Neuron (in vitro differentiated cells): ENCODE measurements at regions not wholly inside any gene's neighbourhood (a gene's known extent, or its start where the extent isn't known, plus 50 kb on each side); places are given as distances from the start of the nearest gene placed in this dataset.
"Not testable (repeated sequence)": the region's sequence is repeated elsewhere in the genome, so short reads cannot be mapped to it uniquely, and the experiment has no call there.

Experiments
- H2AFZ ChIP-seq: one replicate; pipeline ENCODE4 v1.6.1; 2013; ENCODE audit warnings: low read depth, mild to moderate bottlenecking, inconsistent platforms, low read length, moderate library complexity
- H3K27me3 ChIP-seq: one replicate; pipeline ENCODE4 v1.6.1; 2013; ENCODE audit warnings: low read length; ENCODE audit not compliant: insufficient read depth
- H3K36me3 ChIP-seq: one replicate; pipeline ENCODE4 v1.6.1; 2013; ENCODE audit warnings: low read length; ENCODE audit not compliant: insufficient read depth
- H3K4me1 ChIP-seq: one replicate; pipeline ENCODE4 v1.6.1; 2013; ENCODE audit warnings: low read length; ENCODE audit not compliant: insufficient read depth
- H3K4me3 ChIP-seq: 2 replicates; pipeline ENCODE4 v1.5.1; 2013; ENCODE audit warnings: mild to moderate bottlenecking, low read length, moderate library complexity
- H3K9me3 ChIP-seq: one replicate; pipeline ENCODE4 v1.6.1; 2013; ENCODE audit warnings: low read length

DNA sequence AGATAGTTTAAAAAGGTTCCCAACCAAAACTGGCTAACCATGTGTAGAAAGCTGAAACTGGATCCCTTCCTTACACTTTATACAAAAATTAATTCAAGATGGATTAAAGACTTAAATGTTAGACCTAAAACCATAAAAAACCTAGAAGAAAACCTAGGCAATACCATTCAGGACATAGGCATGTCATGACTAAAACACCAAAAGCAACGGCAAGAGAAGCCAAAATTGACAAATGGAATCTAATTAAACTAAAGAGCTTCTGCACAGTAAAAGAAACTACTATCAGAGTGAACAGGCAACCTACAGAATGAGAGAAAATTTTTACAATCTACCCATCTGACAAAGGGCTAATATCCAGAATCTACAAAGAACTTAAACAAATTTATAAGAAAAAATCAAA, 379.1 kb upstream of the PIK3R1 start:
- not testable (repeated sequence) for H3K4me3 ChIP-seq, H2AFZ ChIP-seq

GRCh38 chr5:67831048-67831447, 384.5 kb upstream of the PIK3R1 start:
- Histone ChIP-seq H3K4me1 (peaks cover 13% of the 10 kb centered on the region), H3K9me3 (no peaks in the 10 kb centered on the region), H3K36me3 (no peaks in the 10 kb centered on the region), H3K4me3 (no peak overlapping the region), H2AFZ (no peak overlapping the region), H3K27me3 (no peaks in the 10 kb centered on the region)

More for the DNA sequence above, 379.1 kb upstream of the PIK3R1 start:
- H3K9me3 ChIP-seq, H3K4me1 ChIP-seq, H3K27me3 ChIP-seq, H3K36me3 ChIP-seq: not testable (repeated sequence)

DNA sequence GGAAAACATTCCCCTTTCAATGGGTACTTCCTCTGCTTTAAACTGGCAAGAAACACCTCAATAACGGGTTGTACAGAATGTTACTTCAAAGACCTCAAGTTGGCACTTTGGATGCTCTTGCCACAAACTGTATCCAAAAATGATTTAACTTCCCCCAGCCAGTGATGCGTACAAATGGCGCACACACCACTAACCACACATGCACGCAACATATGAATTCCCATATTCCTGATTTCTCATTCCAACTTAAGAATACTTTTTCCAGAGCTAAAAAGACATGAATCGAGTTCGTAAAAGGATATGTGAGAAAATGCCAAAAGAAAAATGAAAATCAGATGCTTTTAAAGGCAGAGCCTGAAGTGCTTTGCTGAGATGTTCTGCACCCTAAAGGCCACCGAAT, 388.0 kb upstream of the PIK3R1 start:
- Histone ChIP-seq H3K4me1 (peaks cover 13% of the 10 kb centered on the region), H3K9me3 (no peaks in the 10 kb centered on the region), H3K4me3 (no peak overlapping the region), H3K36me3 (no peaks in the 10 kb centered on the region), H2AFZ (no peak overlapping the region), H3K27me3 (no peaks in the 10 kb centered on the region)

- Histone ChIP-seq H3K4me1 (peaks cover 5% of the 10 kb centered on the region), H3K27me3 (no peaks in the 10 kb centered on the region), H2AFZ (no peak overlapping the region), H3K9me3 (no peaks in the 10 kb centered on the region), H3K4me3 (no peak overlapping the region), H3K36me3 (no peaks in the 10 kb centered on the region)
Measured at GRCh38 chr5:67824852-67825251, 390.7 kb upstream of the PIK3R1 start.

- Histone ChIP-seq H3K4me3 (no peak overlapping the region), H3K36me3 (no peaks in the 10 kb centered on the region), H2AFZ (no peak overlapping the region), H3K4me1 (no peaks in the 10 kb centered on the region), H3K27me3 (no peaks in the 10 kb centered on the region), H3K9me3 (no peaks in the 10 kb centered on the region)
Measured at GRCh38 chr5:67817652-67818051, 397.9 kb upstream of the PIK3R1 start.

DNA sequence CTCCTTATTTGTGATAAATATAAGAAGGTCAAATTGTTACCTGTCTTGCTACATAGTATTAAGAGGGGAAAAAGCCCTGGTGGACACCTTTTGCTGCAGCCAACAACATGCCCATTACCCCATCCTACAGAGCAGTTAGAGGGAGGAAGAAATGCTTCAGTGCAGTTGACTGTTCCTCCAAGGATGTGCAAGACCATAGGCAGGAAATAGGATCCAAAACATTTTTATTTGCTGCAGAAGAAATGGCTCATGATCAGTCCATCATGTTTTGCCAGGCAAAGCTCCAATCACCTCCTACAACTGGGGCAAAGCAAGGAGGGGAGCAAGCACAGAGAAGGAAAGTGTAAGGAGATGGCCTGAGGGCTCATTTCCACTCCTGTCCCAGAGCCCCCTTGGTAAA, 399.1 kb upstream of the PIK3R1 start:
- Histone ChIP-seq H3K9me3 (no peaks in the 10 kb centered on the region), H3K4me1 (no peaks in the 10 kb centered on the region), H3K36me3 (no peaks in the 10 kb centered on the region), H3K4me3 (no peak overlapping the region), H3K27me3 (no peaks in the 10 kb centered on the region), H2AFZ (no peak overlapping the region)

- H3K4me1 ChIP-seq: no peaks in the 10 kb centered on the region
- no peak overlapping the region for H2AFZ ChIP-seq
- no peaks in the 10 kb centered on the region for H3K27me3 ChIP-seq
- H3K4me3 ChIP-seq: no peak overlapping the region
- no peaks in the 10 kb centered on the region for H3K9me3 ChIP-seq
- no peaks in the 10 kb centered on the region for H3K36me3 ChIP-seq
Measured at GRCh38 chr5:67815455-67816391, 399.8 kb upstream of the PIK3R1 start.

- Histone ChIP-seq H3K27me3 (no peaks in the 10 kb centered on the region), H2AFZ (no peak overlapping the region), H3K36me3 (no peaks in the 10 kb centered on the region), H3K9me3 (no peaks in the 10 kb centered on the region), H3K4me1 (no peaks in the 10 kb centered on the region), H3K4me3 (no peak overlapping the region)
Measured at GRCh38 chr5:67814569-67815311, 400.8 kb upstream of the PIK3R1 start.

- Histone ChIP-seq H3K4me1 (no peaks in the 10 kb centered on the region), H3K9me3 (no peaks in the 10 kb centered on the region), H3K27me3 (no peaks in the 10 kb centered on the region), H3K4me3 (no peak overlapping the region), H2AFZ (no peak overlapping the region), H3K36me3 (no peaks in the 10 kb centered on the region)
Measured at GRCh38 chr5:67813877-67814539, 401.5 kb upstream of the PIK3R1 start.

DNA sequence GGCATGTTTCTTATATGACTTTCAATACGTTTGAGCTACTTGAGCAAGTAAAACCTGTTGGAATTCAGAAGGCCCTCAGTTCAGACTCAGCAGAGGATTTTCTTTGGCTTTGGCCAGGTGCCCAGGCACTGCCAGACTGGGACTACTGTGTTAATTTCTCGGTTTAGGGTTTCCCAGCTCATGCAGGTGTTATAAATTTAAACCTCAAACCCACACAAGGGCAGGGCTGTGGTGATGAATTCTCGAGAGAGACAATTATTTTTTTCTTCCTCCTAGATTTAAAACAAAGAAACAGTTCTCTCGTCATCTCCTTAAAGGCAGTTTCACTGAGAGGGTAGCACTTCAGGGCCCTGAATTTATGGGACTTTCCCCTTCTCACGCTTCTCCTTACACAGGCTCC, 406.0 kb upstream of the PIK3R1 start:
- Histone ChIP-seq H3K9me3 (no peaks in the 10 kb centered on the region), H3K36me3 (no peaks in the 10 kb centered on the region), H3K4me3 (no peak overlapping the region), H3K4me1 (peaks cover 9% of the 10 kb centered on the region), H3K27me3 (no peaks in the 10 kb centered on the region), H2AFZ (no peak overlapping the region)

GRCh38 chr5:67808340-67808739, 407.2 kb upstream of the PIK3R1 start:
- Histone ChIP-seq H3K4me3 (no peak overlapping the region), H3K9me3 (no peaks in the 10 kb centered on the region), H3K36me3 (no peaks in the 10 kb centered on the region), H2AFZ (no peak overlapping the region), H3K27me3 (no peaks in the 10 kb centered on the region), H3K4me1 (peaks cover 9% of the 10 kb centered on the region)

DNA sequence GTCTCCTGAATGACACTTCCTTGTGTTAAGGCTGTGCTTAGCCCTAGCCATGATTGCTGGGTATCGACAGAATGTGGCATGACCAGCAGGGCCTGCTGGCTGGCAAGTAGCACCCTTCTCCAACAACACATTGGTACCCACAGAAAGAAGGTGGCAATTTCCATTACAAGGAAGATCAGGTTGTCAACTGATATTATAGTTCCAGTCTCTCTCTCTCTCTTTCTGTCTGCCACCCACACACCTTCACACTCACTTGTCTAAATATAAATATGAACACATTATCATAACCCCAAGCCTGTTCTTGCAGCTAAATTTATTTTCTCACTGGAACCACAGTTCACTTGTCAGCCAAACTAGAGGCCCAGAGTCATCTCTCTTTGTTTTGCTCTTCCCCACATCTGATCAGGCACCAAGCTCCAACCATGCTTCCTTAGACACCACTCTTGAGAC, 408.1 kb upstream of the PIK3R1 start:
- peaks cover 9% of the 10 kb centered on the region for H3K4me1 ChIP-seq
- no peaks in the 10 kb centered on the region for H3K36me3 ChIP-seq
- H2AFZ ChIP-seq: no peak overlapping the region
- H3K9me3 ChIP-seq: no peaks in the 10 kb centered on the region
- no peak overlapping the region for H3K4me3 ChIP-seq
- H3K27me3 ChIP-seq: no peaks in the 10 kb centered on the region
